HEK293T (cell line): ENCODE measurements at regions not wholly inside any gene's neighbourhood (a gene's known extent, or its start where the extent isn't known, plus 50 kb on each side); places are given as distances from the start of the nearest gene placed in this dataset.

Experiments
- CTCF ChIA-PET: fragments of 350-600 bp; formaldehyde crosslinking; extraction: SDS; loops from one replicate; lab custom pipeline; 2021; ENCODE audit warnings: antibody characterized with exemption, inconsistent platforms; lab: Yijun Ruan, JAX
- POLR2A ChIA-PET: fragments of 350-600 bp; formaldehyde crosslinking; extraction: SDS; loops from one replicate; lab custom pipeline; 2020; ENCODE audit warnings: antibody characterized with exemption, inconsistent platforms; lab: Yijun Ruan, JAX
- DNase-seq: peaks from one replicate; pipeline ENCODE4 v3.0.0; 2012; ENCODE audit warnings: mixed read lengths; ENCODE audit errors: extremely low spot score
- ARNT ChIP-seq: fragments of 450-650 bp; IDR thresholded peaks from 2 replicates; pipeline ENCODE4 v1.6.1; 2017; ENCODE audit warnings: mild to moderate bottlenecking
- BHLHE40 ChIP-seq: fragments of 450-650 bp; IDR thresholded peaks from 2 replicates; pipeline ENCODE4 v1.6.1; 2016; ENCODE audit warnings: mild to moderate bottlenecking, moderate library complexity, borderline replicate concordance
- CTBP1 ChIP-seq: fragments of 450-650 bp; IDR thresholded peaks from 2 replicates; pipeline ENCODE4 v1.6.1; 2016; ENCODE audit warnings: borderline replicate concordance
- ELF4 ChIP-seq: fragments of 450-650 bp; IDR thresholded peaks from 2 replicates; pipeline ENCODE4 v1.6.1; 2017; ENCODE audit warnings: antibody characterized with exemption
- FOXA1 ChIP-seq: fragments of 450-650 bp; IDR thresholded peaks from 2 replicates; pipeline ENCODE4 v1.6.1; 2016; ENCODE audit warnings: mild to moderate bottlenecking
- FOXK2 ChIP-seq: fragments of 450-650 bp; IDR thresholded peaks from 2 replicates; pipeline ENCODE4 v1.6.1; 2016; ENCODE audit warnings: mild to moderate bottlenecking
- FOXM1 ChIP-seq: fragments of 450-650 bp; IDR thresholded peaks from 2 replicates; pipeline ENCODE4 v1.6.1; 2017; ENCODE audit warnings: mild to moderate bottlenecking, borderline replicate concordance
- HDGF ChIP-seq: fragments of 450-650 bp; IDR thresholded peaks from 2 replicates; pipeline ENCODE4 v1.6.1; 2017; ENCODE audit warnings: antibody characterized with exemption, borderline replicate concordance
- L3MBTL2 ChIP-seq: fragments of 450-650 bp; conservative IDR thresholded peaks from 2 replicates; pipeline ENCODE4 v1.6.1; 2016; ENCODE audit warnings: mild to moderate bottlenecking
- LEF1 ChIP-seq: fragments of 450-650 bp; IDR thresholded peaks from 2 replicates; pipeline ENCODE4 v1.6.1; 2017; ENCODE audit warnings: mild to moderate bottlenecking, borderline replicate concordance
- NFRKB ChIP-seq: fragments of 450-650 bp; IDR thresholded peaks from 2 replicates; pipeline ENCODE4 v1.6.1; 2016; ENCODE audit warnings: mild to moderate bottlenecking, moderate library complexity
- PKNOX1 ChIP-seq: fragments of 450-650 bp; IDR thresholded peaks from 2 replicates; pipeline ENCODE4 v1.6.1; 2016
- SP1 ChIP-seq: fragments of 450-650 bp; IDR thresholded peaks from 2 replicates; pipeline ENCODE4 v1.6.1; 2017
- SUZ12 ChIP-seq: fragments of 450-650 bp; IDR thresholded peaks from 2 replicates; pipeline ENCODE4 v1.6.1; 2016; ENCODE audit warnings: mild to moderate bottlenecking
- TARDBP ChIP-seq: fragments of 450-650 bp; IDR thresholded peaks from 2 replicates; pipeline ENCODE4 v1.6.1; 2016
- ZNF384 ChIP-seq: fragments of 450-650 bp; IDR thresholded peaks from 2 replicates; pipeline ENCODE4 v1.6.1; 2016

GRCh38 chr2:120546048-120546864 is 189.4 kb upstream of the GLI2 start:
- TF ChIP-seq TARDBP, result no peak
- TF ChIP-seq PKNOX1, result 0 out of 2 replicates have a peak, but pooled peaks have one; percentile 15
- ChIA-PET POLR2A (no interaction called here), CTCF (interaction anchor here (0.6 to 1.3 kb wide), 2 partner anchors 48 to 135 kb away, joined by 3 read pairs; no protein-coding TSS in a partner anchor)
- no peak for DNase-seq

- TF ChIP-seq SP1, result no peak
- TF ChIP-seq TARDBP, result no peak
- no peak for TF ChIP-seq HDGF
- TF ChIP-seq FOXK2, result no peak
- TF ChIP-seq ARNT, result no peak
- no peak for TF ChIP-seq SUZ12
- TF ChIP-seq CTBP1, result no peak
- no peak for TF ChIP-seq ELF4
- TF ChIP-seq LEF1, result no peak
- no peak for TF ChIP-seq BHLHE40
- no peak for TF ChIP-seq ZNF384
- TF ChIP-seq FOXM1, result no peak
- TF ChIP-seq L3MBTL2, result no peak
- no peak for TF ChIP-seq NFRKB
- no peak for TF ChIP-seq FOXA1
- TF ChIP-seq PKNOX1, result no peak
- ChIA-PET POLR2A (no interaction called here), CTCF (interaction anchor here (0.6 to 1.3 kb wide), 3 partner anchors 47 to 134 kb away, joined by 3 read pairs; no protein-coding TSS in a partner anchor)
- no peak for DNase-seq
Observed at GRCh38 chr2:120546865-120547390, 188.7 kb upstream of the GLI2 start.

- ChIA-PET POLR2A (no interaction called here), CTCF (interaction anchor here (0.6 kb wide), 1 partner anchor 94 kb away, joined by 3 read pairs; no protein-coding TSS in a partner anchor)
- no peak for TF ChIP-seq FOXK2
- TF ChIP-seq FOXM1, result no peak
- TF ChIP-seq L3MBTL2, result no peak
- TF ChIP-seq CTBP1, result no peak
- TF ChIP-seq HDGF, result no peak
- TF ChIP-seq TARDBP, result no peak
- TF ChIP-seq ZNF384, result no peak
- no peak for TF ChIP-seq NFRKB
- no peak for TF ChIP-seq SUZ12
- TF ChIP-seq ELF4, result no peak
- no peak for TF ChIP-seq PKNOX1
- TF ChIP-seq FOXA1, result no peak
- TF ChIP-seq BHLHE40, result no peak
- no peak for TF ChIP-seq ARNT
- no peak for TF ChIP-seq SP1
- TF ChIP-seq LEF1, result no peak
- DNase-seq, result no peak
Observed at GRCh38 chr2:120547662-120548061, 188.0 kb upstream of the GLI2 start.

- no peak for DNase-seq
- no peak for TF ChIP-seq ARNT
- ChIA-PET CTCF (no interaction called here), POLR2A (no interaction called here)
Observed at GRCh38 chr2:120548627-120549608, 186.8 kb upstream of the GLI2 start.

GRCh38 chr2:120549841-120550240 is 185.8 kb upstream of the GLI2 start:
- TF ChIP-seq ARNT, result no peak
- no peak for TF ChIP-seq L3MBTL2
- TF ChIP-seq TARDBP, result no peak
- TF ChIP-seq BHLHE40, result no peak
- no peak for TF ChIP-seq SUZ12
- TF ChIP-seq ZNF384, result no peak
- TF ChIP-seq NFRKB, result no peak
- TF ChIP-seq HDGF, result no peak
- no peak for TF ChIP-seq LEF1
- TF ChIP-seq SP1, result no peak
- no peak for TF ChIP-seq PKNOX1
- TF ChIP-seq FOXM1, result no peak
- TF ChIP-seq ELF4, result no peak
- TF ChIP-seq CTBP1, result no peak
- no peak for TF ChIP-seq FOXK2
- no peak for TF ChIP-seq FOXA1
- ChIA-PET POLR2A (no interaction called here), CTCF (interaction anchor here (1.0 kb wide), 1 partner anchor 207 kb away, joined by 3 read pairs; no protein-coding TSS in a partner anchor)
- no peak for DNase-seq
